K562 (cell line): ENCODE measurements at regions not wholly inside any gene's neighbourhood (a gene's known extent, or its start where the extent isn't known, plus 50 kb on each side); places are given as distances from the start of the nearest gene placed in this dataset.

ENCODE experiments used
- CTCF ChIP-seq, 3 experiments: IDR thresholded peaks in 2 of 3; conservative IDR thresholded peaks in 1 of 3; 2 replicates each; pipeline ENCODE4 v1.5.1; 2011 to 2012; ENCODE audit warnings: low read length in 3 of 3, mild to moderate bottlenecking in 3 of 3, control low read depth in 2 of 3, improper control_type of control experiment in 1 of 3, inconsistent platforms in 1 of 3, low read depth in 1 of 3, mixed read lengths in 1 of 3, moderate library complexity in 1 of 3; ENCODE audit not compliant: insufficient read depth in 2 of 3
- ELK1 ChIP-seq: sonication (generic); formaldehyde crosslinking; IDR thresholded peaks from 2 replicates; pipeline ENCODE4 v1.8.1; 2022; ENCODE audit warnings: missing genetic modification reagents
- EZH2 ChIP-seq: IDR thresholded peaks from 2 replicates; pipeline ENCODE4 v1.6.1; 2012; ENCODE audit warnings: low read depth, mild to moderate bottlenecking, inconsistent platforms, low read length, borderline replicate concordance
- FOXJ2 ChIP-seq: fragments of 200-800 bp; sonication (Bioruptor generic); IDR thresholded peaks from 2 replicates; pipeline ENCODE4 v1.6.1; 2016; ENCODE audit warnings: missing genetic modification characterization, missing compliant biosample characterization
- HDAC2 ChIP-seq: fragments of 450-650 bp; IDR thresholded peaks from 2 replicates; pipeline ENCODE4 v1.6.1; 2016; ENCODE audit warnings: mild to moderate bottlenecking
- KLF16 ChIP-seq: IDR thresholded peaks from 2 replicates; pipeline ENCODE4 v1.6.1; 2016; ENCODE audit warnings: antibody characterized with exemption
- NFE2 ChIP-seq: IDR thresholded peaks from 2 replicates; pipeline ENCODE4 v1.6.1; 2014; ENCODE audit warnings: antibody characterized with exemption, low read depth
- POLR3G ChIP-seq: IDR thresholded peaks from 2 replicates; pipeline ENCODE4 v1.6.1; 2011; ENCODE audit not compliant: insufficient read length, insufficient replicate concordance; ENCODE audit errors: extremely low read depth
- ZNF274 ChIP-seq: IDR thresholded peaks from 2 replicates; pipeline ENCODE4 v1.6.1; 2011; ENCODE audit warnings: low read depth, mild to moderate bottlenecking, low read length, moderate library complexity, borderline replicate concordance

- TF ChIP-seq ZNF274 (no peak), ELK1 (CRISPR knock-in tag) (no peak), CTCF (IDR thresholded peaks at IDR 0.05 in 2 of 3, conservative IDR thresholded peaks at IDR 0.05 in 1 of 3; ENCODE audit: insufficient read depth in 2 of 3, low read depth in 1 of 3, low read length in 3 of 3) (no peak), NFE2 (no peak), EZH2 (no peak), POLR3G (no peak), FOXJ2 (tag) (no peak), KLF16 (no peak), HDAC2 (no peak)
Observed at GRCh38 chr20:53676519-53676822, 82.8 kb upstream of the ZNF217 start.
